GM13977 (cell line): ENCODE measurements at regions not wholly inside any gene's neighbourhood (a gene's known extent, or its start where the extent isn't known, plus 50 kb on each side); places are given as distances from the start of the nearest gene placed in this dataset.
"Not testable (repeated sequence)": the region's sequence is repeated elsewhere in the genome, so short reads cannot be mapped to it uniquely, and the experiment has no call there.

Experiments
- DNase-seq: peaks from one replicate; pipeline ENCODE4 v3.0.0; 2012; ENCODE audit warnings: low spot score
- CTCF ChIP-seq: IDR thresholded peaks from 2 replicates; pipeline ENCODE4 v1.5.1; 2012; ENCODE audit warnings: mild to moderate bottlenecking, control low read depth; ENCODE audit not compliant: insufficient read depth; ENCODE audit errors: extremely low read depth, missing control alignments
- in situ Hi-C: fragments of 300-500 bp; cut with MboI; formaldehyde crosslinking; loops from one replicate; pipeline ENCODE4 v1.12.0; 2022; ENCODE audit warnings: low sequenced_read_pairs, low pct_unique_long_range_greater_than_20kb, mixed read lengths, inconsistent platforms; ENCODE audit not compliant: unreplicated experiment

DNA sequence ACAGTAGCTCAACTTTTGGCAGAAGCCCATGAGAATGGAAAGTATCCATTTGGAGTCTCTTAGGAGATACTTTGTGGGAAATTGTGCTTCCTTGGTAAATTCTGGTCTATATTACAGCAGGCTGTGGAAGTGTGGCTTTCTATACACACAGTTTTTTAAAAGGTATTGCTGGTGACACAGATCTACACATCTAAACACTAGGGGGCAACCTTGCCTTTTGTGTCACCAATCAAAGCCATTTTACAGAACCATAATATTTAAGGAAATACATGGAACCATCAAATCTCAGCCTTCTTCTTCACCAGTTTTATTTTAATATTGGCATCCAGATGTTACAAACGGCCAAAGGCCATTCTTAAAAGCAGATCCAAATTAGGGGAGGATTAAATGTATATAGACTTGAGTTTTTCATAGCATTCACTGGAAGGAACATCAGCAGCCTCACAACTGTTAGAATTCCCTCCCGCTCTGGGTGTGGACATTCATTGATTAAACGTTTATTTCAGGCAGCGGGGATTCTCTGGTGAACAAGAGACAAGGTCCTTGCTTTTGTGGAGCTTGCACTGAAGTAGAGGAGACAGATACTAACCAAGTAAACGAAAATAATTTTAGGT is 132.4 kb upstream of the EPB41L4A start:
- TF ChIP-seq CTCF: peak; percentile 65
- DNase-seq: peak; percentile 43
- in situ Hi-C loops: loop anchor here (10.0 kb wide), 1 partner anchor 203 kb away; no protein-coding TSS in a partner anchor

DNA sequence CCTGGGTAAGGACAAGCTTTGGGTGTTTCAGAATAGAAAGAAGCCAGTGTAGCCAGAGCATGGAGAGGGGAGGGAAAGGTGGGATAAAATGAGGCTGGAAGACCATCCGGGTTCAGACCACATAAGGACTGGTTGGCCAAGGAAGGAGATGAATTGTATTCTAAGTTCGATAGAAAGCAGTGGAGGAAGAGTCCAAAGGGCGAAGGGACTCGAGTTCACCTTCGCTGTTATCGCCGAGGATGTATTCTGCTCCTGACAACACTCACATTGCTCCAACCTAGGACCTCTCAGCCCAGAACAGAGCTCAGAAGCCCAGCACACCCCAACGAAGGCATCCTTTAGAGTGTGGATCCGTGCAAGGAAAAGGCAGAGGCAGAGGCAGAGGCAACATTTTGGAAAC is 133.1 kb upstream of the EPB41L4A start:
- no peak for DNase-seq
- TF ChIP-seq CTCF: no peak
- in situ Hi-C loops: loop anchor here (10.0 kb wide), 1 partner anchor 203 kb away; no protein-coding TSS in a partner anchor

DNA sequence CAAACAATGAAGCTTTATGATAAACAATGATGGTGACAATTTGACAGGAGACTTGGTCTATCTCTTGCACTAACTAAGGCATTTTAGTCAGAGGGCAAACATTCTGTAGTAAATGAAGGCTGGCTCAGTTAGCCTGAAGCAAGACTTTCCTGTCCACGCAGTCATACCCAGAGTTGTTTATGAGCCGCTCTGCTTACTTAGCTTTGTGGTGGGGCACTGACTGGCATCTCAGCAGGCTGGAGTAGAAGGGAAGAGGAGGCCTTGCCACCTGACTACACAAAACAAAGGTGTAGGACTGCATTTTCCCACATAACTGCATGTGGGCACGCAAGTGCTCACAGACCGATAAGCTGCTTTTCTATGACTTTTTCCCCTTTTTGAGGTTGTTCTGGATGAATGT is 133.7 kb upstream of the EPB41L4A start:
- DNase-seq: no peak
- in situ Hi-C loops: loop anchor here (10.0 kb wide), 1 partner anchor 202 kb away; no protein-coding TSS in a partner anchor
- no peak for TF ChIP-seq CTCF

DNA sequence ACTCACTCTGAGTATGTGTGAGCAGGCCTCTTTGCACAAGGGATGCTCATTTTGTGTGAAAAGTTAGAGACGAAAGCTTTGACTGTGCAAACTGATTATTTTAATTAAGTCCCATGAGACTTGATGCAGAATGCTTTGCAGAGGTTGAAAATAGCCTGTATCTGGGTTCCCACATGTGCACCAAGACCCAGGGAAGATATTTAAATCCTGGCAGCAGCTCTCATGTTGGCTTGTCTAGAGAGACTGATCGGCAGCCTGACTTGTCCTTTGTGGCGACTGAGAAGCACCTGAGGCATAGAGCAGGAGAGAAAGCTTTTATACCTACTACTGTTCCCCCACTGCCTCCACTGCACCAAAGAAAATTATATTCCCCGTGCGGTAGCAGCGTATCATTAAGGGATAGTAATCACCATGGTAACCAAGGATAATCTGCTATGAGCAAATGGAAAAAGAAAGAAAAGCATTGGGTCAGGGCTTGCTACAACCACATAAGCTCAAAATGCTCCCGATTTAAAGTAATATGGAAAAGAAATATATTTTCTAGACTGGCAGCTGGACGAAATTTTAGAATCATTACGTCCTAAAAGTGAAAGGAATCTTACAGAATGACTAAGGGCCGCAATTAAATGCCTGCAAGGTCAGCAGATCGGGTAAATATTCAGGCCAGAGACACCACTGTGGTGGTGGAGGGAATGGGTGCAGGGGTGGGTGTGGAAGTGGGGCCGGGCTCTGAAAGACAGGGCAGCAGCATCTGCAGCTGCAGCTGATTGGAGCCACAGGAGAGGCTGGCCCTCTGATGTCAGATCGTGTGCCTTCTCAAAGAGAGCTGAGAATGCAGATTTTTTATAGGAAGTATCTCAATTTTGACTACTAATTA is 135.3 kb upstream of the EPB41L4A start:
- DNase-seq: no peak
- in situ Hi-C loops: loop anchor here (10.0 kb wide), 1 partner anchor 200 kb away; no protein-coding TSS in a partner anchor

DNA sequence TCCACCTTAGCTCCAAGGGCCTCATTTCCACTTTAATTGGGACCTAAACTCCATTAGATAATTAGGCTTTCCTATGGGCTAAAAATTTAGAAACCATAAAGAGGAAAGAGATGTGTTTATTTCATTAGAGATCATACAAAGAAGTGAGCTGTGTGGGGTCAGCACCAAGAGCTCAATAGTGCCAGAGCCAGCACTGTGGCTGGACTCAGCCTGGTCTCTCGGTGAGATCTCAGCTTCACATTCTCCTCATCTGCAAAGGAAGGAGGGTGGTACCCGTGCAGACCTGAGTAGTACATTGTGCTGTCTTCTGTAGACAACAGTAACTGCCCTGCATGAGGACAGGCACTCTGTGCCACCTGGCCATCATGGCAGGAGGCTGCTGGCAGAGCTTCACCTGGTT is 136.1 kb upstream of the EPB41L4A start:
- no peak for TF ChIP-seq CTCF
- no peak for DNase-seq
- in situ Hi-C loops: loop anchor here (10.0 kb wide), 1 partner anchor 200 kb away; no protein-coding TSS in a partner anchor

More for the DNA sequence above, 135.3 kb upstream of the EPB41L4A start:
- TF ChIP-seq CTCF: no peak

DNA sequence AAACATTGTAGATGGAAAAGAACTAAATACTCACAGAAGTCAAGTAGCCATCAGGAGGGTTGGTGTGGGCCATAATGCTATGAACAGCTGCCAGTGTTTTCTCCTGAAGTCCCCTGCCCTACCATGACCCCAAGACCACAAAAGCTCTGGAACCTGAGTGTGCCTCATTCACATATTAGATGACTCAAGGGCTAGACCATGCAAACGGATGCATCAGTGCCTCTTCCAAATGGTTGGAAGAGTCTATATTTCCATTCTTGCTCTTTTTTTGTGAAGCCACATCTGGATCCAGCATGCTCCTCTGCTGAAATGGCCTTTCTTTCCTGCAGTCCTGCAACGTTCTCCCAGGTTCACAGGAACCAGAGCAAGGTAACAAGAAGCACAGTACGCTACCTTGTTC is 136.6 kb upstream of the EPB41L4A start:
- DNase-seq: no peak
- in situ Hi-C loops: loop anchor here (10.0 kb wide), 1 partner anchor 199 kb away; no protein-coding TSS in a partner anchor
- no peak for TF ChIP-seq CTCF

DNA sequence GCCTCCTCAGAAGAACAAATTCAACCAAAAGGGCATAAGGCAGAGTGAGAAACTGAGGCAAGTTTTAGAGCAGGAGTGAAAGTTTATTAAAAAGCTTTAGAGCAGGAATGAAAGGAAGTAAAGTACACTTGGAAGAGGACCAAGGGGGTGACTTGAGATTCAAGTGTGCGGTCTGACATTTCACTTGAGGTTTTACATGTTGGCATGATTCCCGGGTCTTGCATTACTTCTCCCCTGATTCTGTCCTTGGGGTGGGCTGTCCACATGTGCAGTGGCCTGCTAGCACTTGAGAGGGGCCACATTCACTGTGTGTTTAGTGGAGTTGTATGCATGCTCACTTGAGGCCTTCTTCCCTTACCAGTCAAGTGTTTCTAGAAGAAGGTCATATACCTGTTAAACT is 140.4 kb upstream of the EPB41L4A start:
- not testable (repeated sequence) for DNase-seq
- in situ Hi-C loops: loop anchor here (10.0 kb wide), 1 partner anchor 195 kb away; no protein-coding TSS in a partner anchor
